ENCODE measurements at regions not wholly inside any gene's neighbourhood (a gene's known extent, or its start where the extent isn't known, plus 50 kb on each side); places are given as distances from the start of the nearest gene placed in this dataset.

DNA sequence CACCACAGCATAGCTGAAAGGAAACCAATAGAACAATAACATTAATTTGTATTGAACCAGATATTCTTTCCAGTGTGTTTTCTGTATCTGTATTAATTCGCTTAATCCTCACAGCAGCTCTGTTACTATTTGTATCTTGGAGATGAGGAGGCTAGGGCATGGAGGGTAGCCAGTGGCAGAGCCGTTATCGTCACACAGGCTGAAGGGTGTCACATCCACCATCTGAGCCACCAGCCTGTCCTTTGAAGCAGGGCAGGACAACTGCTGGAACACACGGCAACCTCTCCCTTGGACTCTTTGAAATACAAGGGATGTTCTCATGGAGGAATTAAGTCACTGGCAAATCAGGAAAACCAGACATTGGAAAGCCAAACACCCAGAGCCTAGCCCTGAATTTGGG, 628.0 kb upstream of the CDH4 start:
- Histone ChIP-seq H3K27ac (ENCODE audit: insufficient read depth, low read length) (no peak overlapping the region), H2BK120ac (ENCODE audit: low read depth, low read length) (no peak overlapping the region), H2AFZ (replicated peaks; ENCODE audit: low read length, poor library complexity) (no peak overlapping the region), H4K8ac (ENCODE audit: low read depth in 2 of 2, low read length in 2 of 2) (no peak overlapping the region), H3K36me3 (ENCODE audit: control insufficient read depth, insufficient read depth, low read length) (no peaks in the 10 kb centered on the region), H2AK9ac (replicated peaks; ENCODE audit: low read depth, low read length, poor library complexity) (no peak overlapping the region), H2AK5ac (ENCODE audit: low read depth, low read length) (no peak overlapping the region), H3K27me3 (ENCODE audit: control insufficient read depth, insufficient read depth, low read length) (no peaks in the 10 kb centered on the region), H3K4me3 (ENCODE audit: insufficient read depth, low read depth, low read length) (no peak overlapping the region), H4K20me1 (ENCODE audit: insufficient read depth, low read length) (no peaks in the 10 kb centered on the region), H2BK15ac (ENCODE audit: low read depth, low read length) (no peak overlapping the region), H3K4me1 (ENCODE audit: control insufficient read depth, insufficient read depth, low read length) (no peaks in the 10 kb centered on the region), H4K5ac (ENCODE audit: low read depth, low read length) (no peak overlapping the region), H3K23ac (ENCODE audit: low read depth, low read length) (no peak overlapping the region), H2BK20ac (ENCODE audit: low read depth, low read length) (no peak overlapping the region), H3K56ac (ENCODE audit: extremely low read depth, insufficient read depth, low read length) (no peak overlapping the region), H3K79me1 (ENCODE audit: low read depth in 1 of 2, low read length in 2 of 2) (no peaks in the 10 kb centered on the region), H3K9ac (ENCODE audit: low read depth, low read length) (no peak overlapping the region), H3K14ac (replicated peaks; ENCODE audit: low read depth, low read length) (no peak overlapping the region), H3K4ac (ENCODE audit: low read depth, low read length) (no peak overlapping the region), H3K4me2 (ENCODE audit: low read depth, low read length) (no peak overlapping the region), H3K18ac (ENCODE audit: low read depth, low read length) (no peak overlapping the region), H2BK5ac (ENCODE audit: low read depth, low read length, poor library complexity, severe bottlenecking) (no peak overlapping the region), H3K9me1 (ENCODE audit: insufficient read depth, low read length) (no peaks in the 10 kb centered on the region), H3K9me3 (ENCODE audit: control insufficient read depth, insufficient read depth, low read length) (peaks cover 22% of the 10 kb centered on the region), H4K91ac (ENCODE audit: insufficient read depth, low read depth, low read length) (no peak overlapping the region)
- 64% methylated on average over 2 of the region's 4 CpGs; no CpG with 5 or more reads in 1 of the 2 experiments for WGBS, 2 experiments (ENCODE audit: extremely low coverage in 2 of 2, insufficient read length in 1 of 2)
- intact Hi-C loops (cut with micrococcal nuclease) (no loop called here), dilution Hi-C loops (cut with HindIII; ENCODE audit: low sequenced_read_pairs, unreplicated experiment) (no loop called here), in situ Hi-C loops (cut with MboI; ENCODE audit: low sequenced_read_pairs) (no loop called here)
- no TSS peak for BruUV-seq (replicated peaks)
- ChIA-PET POLR2A (ENCODE audit: unreplicated experiment) (no interaction called here), CTCF (no interaction called here)
- no peak for ATAC-seq (ENCODE audit: low read depth)
- TF ChIP-seq CEBPB (IDR thresholded peaks at IDR 0.05; ENCODE audit: low read depth, low read length) (no peak), FOS (IDR thresholded peaks at IDR 0.05; ENCODE audit: low read depth, low read length) (no peak), POLR2A (IDR thresholded peaks at IDR 0.05; ENCODE audit: low read depth, low read length) (no peak), CHD1 (IDR thresholded peaks at IDR 0.05; ENCODE audit: low read depth, low read length) (no peak), SMC3 (IDR thresholded peaks at IDR 0.05; ENCODE audit: low read depth, low read length) (no peak), RFX5 (IDR thresholded peaks at IDR 0.05; ENCODE audit: low read depth, low read length) (no peak), NFE2L2 (IDR thresholded peaks at IDR 0.05; ENCODE audit: low read depth, low read length) (no peak), MAZ (IDR thresholded peaks at IDR 0.05; ENCODE audit: borderline replicate concordance, low read depth, low read length) (no peak), MXI1 (IDR thresholded peaks at IDR 0.05; ENCODE audit: borderline replicate concordance, low read depth, low read length) (no peak), BHLHE40 (IDR thresholded peaks at IDR 0.05; ENCODE audit: low read depth, low read length) (no peak)
- TF ChIP-seq, protein P1, sequence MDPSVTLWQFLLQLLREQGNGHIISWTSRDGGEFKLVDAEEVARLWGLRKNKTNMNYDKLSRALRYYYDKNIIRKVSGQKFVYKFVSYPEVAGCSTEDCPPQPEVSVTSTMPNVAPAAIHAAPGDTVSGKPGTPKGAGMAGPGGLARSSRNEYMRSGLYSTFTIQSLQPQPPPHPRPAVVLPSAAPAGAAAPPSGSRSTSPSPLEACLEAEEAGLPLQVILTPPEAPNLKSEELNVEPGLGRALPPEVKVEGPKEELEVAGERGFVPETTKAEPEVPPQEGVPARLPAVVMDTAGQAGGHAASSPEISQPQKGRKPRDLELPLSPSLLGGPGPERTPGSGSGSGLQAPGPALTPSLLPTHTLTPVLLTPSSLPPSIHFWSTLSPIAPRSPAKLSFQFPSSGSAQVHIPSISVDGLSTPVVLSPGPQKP (IDR thresholded peaks at IDR 0.05; ENCODE audit: borderline replicate concordance, low read depth, low read length), result no peak
- no peak for DNase-seq
